Parathyroid adenoma (tissue), 2 donors: ENCODE measurements at regions not wholly inside any gene's neighbourhood (a gene's known extent, or its start where the extent isn't known, plus 50 kb on each side); places are given as distances from the start of the nearest gene placed in this dataset.

ENCODE experiments used
- H2AFZ ChIP-seq: fragments of 300-600 bp; sonication (generic); one replicate; pipeline ENCODE4 v1.7.0; 2017; ENCODE audit warnings: antibody characterized with exemption, mild to moderate bottlenecking
- H3K27ac ChIP-seq: fragments of 300-600 bp; sonication (generic); one replicate; pipeline ENCODE4 v1.7.0; 2017
- H3K27me3 ChIP-seq: fragments of 300-600 bp; sonication (generic); one replicate; pipeline ENCODE4 v1.7.0; 2017; ENCODE audit warnings: low read length; ENCODE audit not compliant: control insufficient read depth, insufficient read depth
- H3K36me3 ChIP-seq: fragments of 300-600 bp; sonication (generic); one replicate; pipeline ENCODE4 v1.7.0; 2017; ENCODE audit warnings: low read length; ENCODE audit not compliant: control insufficient read depth, insufficient read depth
- H3K4me1 ChIP-seq: fragments of 300-600 bp; sonication (generic); one replicate; pipeline ENCODE4 v1.7.0; 2017; ENCODE audit warnings: control low read depth
- H3K4me2 ChIP-seq: fragments of 300-600 bp; sonication (generic); one replicate; pipeline ENCODE4 v1.7.0; 2017; ENCODE audit warnings: low read length
- H3K4me3 ChIP-seq: fragments of 300-600 bp; sonication (generic); one replicate; pipeline ENCODE4 v1.7.0; 2017; ENCODE audit warnings: low read depth, low read length
- H3K79me2 ChIP-seq: fragments of 300-600 bp; sonication (generic); one replicate; pipeline ENCODE4 v1.7.0; 2017; ENCODE audit warnings: control low read depth
- H3K9ac ChIP-seq: fragments of 300-600 bp; sonication (generic); one replicate; pipeline ENCODE4 v1.7.0; 2017; ENCODE audit warnings: mild to moderate bottlenecking
- H3K9me3 ChIP-seq: fragments of 300-600 bp; sonication (generic); one replicate; pipeline ENCODE4 v1.7.0; 2017; ENCODE audit warnings: low read length; ENCODE audit not compliant: control insufficient read depth
- CTCF ChIP-seq: fragments of 300-600 bp; sonication (generic); IDR thresholded peaks from one replicate; pipeline ENCODE4 v1.7.0; 2017; ENCODE audit warnings: antibody characterized with exemption, mild to moderate bottlenecking
- donor health status: primary hyperparathyroidism.

- Histone ChIP-seq H3K4me1 (no peaks in the 10 kb centered on the region), H2AFZ (no peak overlapping the region), H3K27me3 (no peaks in the 10 kb centered on the region), H3K4me2 (no peak overlapping the region), H3K79me2 (no peaks in the 10 kb centered on the region), H3K9ac (no peak overlapping the region), H3K27ac (no peak overlapping the region), H3K4me3 (no peak overlapping the region), H3K9me3 (no peaks in the 10 kb centered on the region), H3K36me3 (no peaks in the 10 kb centered on the region)
- no peak for TF ChIP-seq CTCF
Observed at GRCh38 chr18:1267021-1267420, 362.4 kb downstream of the ADCYAP1 start.

DNA sequence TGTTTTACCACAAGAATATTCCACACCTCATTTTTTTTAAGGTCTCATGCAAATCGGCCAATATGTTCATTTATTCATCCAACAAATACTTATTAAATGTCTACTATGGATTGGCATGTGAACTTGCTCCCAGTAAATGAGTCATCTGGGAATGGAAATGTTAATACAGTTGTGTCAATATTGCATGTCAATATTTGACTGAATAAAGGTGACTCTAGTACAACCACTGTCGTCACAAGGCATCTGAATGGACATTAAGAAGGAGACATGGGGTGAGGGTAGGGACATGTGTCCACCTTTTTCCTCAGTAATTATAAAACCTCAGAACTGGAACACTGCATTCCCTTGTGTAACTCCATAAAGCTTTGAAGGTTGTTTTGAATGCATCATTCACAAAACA is 365.4 kb downstream of the ADCYAP1 start:
- H3K27me3 ChIP-seq: no peaks in the 10 kb centered on the region
- no peak for TF ChIP-seq CTCF
- H3K36me3 ChIP-seq: no peaks in the 10 kb centered on the region
- no peak overlapping the region for H2AFZ ChIP-seq
- no peaks in the 10 kb centered on the region for H3K9me3 ChIP-seq
- no peaks in the 10 kb centered on the region for H3K4me1 ChIP-seq
- no peaks in the 10 kb centered on the region for H3K79me2 ChIP-seq
- no peak overlapping the region for H3K27ac ChIP-seq
- H3K4me2 ChIP-seq: no peak overlapping the region
- H3K9ac ChIP-seq: no peak overlapping the region
- no peak overlapping the region for H3K4me3 ChIP-seq

DNA sequence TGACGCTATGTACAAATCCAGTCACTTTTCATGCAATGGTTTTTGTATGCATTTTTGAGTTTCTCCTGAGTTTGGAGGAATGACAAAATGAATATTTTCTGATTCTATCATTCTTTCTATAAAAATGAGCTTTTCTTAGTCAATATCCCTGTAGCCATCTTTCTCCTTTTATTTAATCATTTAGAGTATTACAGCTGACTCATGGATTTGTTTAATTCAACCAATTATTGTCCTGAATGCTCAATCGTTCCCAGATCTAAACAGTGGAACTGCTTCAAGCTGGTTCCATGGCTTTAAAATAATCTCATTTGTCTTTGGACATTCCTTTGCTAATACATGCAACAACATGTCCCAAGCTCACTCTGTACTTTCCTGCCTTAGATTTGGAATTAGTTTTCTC is 368.8 kb downstream of the ADCYAP1 start:
- no peak overlapping the region for H3K4me3 ChIP-seq
- no peaks in the 10 kb centered on the region for H3K4me1 ChIP-seq
- no peak overlapping the region for H3K27ac ChIP-seq

GRCh38 chr18:1292167-1292566 is 387.5 kb downstream of the ADCYAP1 start:
- Histone ChIP-seq H3K27ac (no peak overlapping the region), H2AFZ (no peak overlapping the region), H3K36me3 (no peaks in the 10 kb centered on the region), H3K27me3 (no peaks in the 10 kb centered on the region), H3K4me1 (no peaks in the 10 kb centered on the region), H3K4me2 (no peak overlapping the region), H3K9ac (no peak overlapping the region), H3K9me3 (no peaks in the 10 kb centered on the region), H3K79me2 (no peaks in the 10 kb centered on the region), H3K4me3 (no peak overlapping the region)
- no peak for TF ChIP-seq CTCF

More for the DNA sequence above, 368.8 kb downstream of the ADCYAP1 start:
- H3K27me3 ChIP-seq: no peaks in the 10 kb centered on the region
- H3K4me2 ChIP-seq: no peak overlapping the region
- H3K36me3 ChIP-seq: no peaks in the 10 kb centered on the region
- no peaks in the 10 kb centered on the region for H3K79me2 ChIP-seq
- no peak overlapping the region for H3K9ac ChIP-seq
- H3K9me3 ChIP-seq: no peaks in the 10 kb centered on the region
- H2AFZ ChIP-seq: no peak overlapping the region
- no peak for TF ChIP-seq CTCF

DNA sequence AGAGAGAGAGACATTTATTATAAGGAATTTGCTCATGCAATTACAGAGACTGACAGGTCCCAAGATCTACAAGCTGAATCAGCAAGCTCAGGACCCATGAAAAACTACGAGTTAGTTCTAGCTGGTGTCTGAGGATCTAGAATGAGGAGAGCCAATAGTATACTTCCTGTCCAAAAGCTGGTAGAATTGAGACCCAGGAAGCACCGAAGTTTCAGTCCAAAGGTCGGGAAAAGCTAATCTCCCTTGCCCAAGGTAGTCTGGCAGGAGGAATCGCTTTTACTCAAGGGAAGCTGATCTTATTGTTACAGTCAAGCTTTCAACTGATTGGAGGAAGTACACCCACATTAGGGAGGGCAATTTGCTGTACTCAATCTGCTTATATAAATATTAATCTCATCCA is 389.6 kb downstream of the ADCYAP1 start:
- Histone ChIP-seq H3K79me2 (no peaks in the 10 kb centered on the region), H3K9me3 (no peaks in the 10 kb centered on the region), H3K9ac (no peak overlapping the region), H3K27ac (no peak overlapping the region), H3K36me3 (no peaks in the 10 kb centered on the region), H2AFZ (no peak overlapping the region), H3K4me3 (no peak overlapping the region), H3K27me3 (no peaks in the 10 kb centered on the region), H3K4me1 (no peaks in the 10 kb centered on the region), H3K4me2 (no peak overlapping the region)
- TF ChIP-seq CTCF: no peak
